ENCODE measurements at regions not wholly inside any gene's neighbourhood (a gene's known extent, or its start where the extent isn't known, plus 50 kb on each side); places are given as distances from the start of the nearest gene placed in this dataset.

DNA sequence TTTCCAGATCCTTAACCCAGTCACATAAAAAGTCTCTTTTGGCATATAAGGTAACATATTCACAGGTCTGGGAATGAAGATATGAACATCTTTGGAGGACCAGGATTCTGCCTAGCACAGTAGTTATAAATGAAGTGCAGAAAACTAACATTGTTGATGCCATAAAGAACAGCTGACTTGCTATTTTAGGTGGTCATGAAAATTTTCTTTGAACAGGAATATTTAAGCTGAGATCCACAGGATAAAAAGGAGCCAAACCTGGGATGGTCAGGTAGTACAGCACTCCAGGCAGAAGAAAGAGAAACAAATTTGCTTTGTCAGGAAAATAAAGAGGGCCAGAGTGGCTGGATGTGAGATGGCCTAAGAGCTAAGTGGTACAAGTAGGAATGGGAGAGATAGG lies 80.0 kb downstream of the CENPW start:
- FAIRE-seq, result no peak
- H3K27me3 ChIP-seq (ENCODE audit: control insufficient read depth, insufficient read depth, low read length), result no peaks in the 10 kb centered on the region

GRCh38 chr6:126422912-126423311 lies 83.0 kb downstream of the CENPW start:
- no peaks in the 10 kb centered on the region for H3K27me3 ChIP-seq (ENCODE audit: control insufficient read depth, insufficient read depth, low read length)
- FAIRE-seq (no peak), DNase-seq (ENCODE audit: low read depth) (no peak)
- no peaks in the 10 kb centered on the region for H3K36me3 ChIP-seq (ENCODE audit: control insufficient read depth, insufficient read depth, low read length)
- TF ChIP-seq, protein P1, sequence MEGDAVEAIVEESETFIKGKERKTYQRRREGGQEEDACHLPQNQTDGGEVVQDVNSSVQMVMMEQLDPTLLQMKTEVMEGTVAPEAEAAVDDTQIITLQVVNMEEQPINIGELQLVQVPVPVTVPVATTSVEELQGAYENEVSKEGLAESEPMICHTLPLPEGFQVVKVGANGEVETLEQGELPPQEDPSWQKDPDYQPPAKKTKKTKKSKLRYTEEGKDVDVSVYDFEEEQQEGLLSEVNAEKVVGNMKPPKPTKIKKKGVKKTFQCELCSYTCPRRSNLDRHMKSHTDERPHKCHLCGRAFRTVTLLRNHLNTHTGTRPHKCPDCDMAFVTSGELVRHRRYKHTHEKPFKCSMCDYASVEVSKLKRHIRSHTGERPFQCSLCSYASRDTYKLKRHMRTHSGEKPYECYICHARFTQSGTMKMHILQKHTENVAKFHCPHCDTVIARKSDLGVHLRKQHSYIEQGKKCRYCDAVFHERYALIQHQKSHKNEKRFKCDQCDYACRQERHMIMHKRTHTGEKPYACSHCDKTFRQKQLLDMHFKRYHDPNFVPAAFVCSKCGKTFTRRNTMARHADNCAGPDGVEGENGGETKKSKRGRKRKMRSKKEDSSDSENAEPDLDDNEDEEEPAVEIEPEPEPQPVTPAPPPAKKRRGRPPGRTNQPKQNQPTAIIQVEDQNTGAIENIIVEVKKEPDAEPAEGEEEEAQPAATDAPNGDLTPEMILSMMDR (IDR thresholded peaks at IDR 0.05; ENCODE audit: insufficient read depth, low read length, severe bottlenecking), result no peak
- no peak overlapping the region for H3K4me3 ChIP-seq (ENCODE audit: low read depth, low read length)

More for the DNA sequence above, 80.0 kb downstream of the CENPW start:
- H3K36me3 ChIP-seq (ENCODE audit: control insufficient read depth, insufficient read depth, low read length), result no peaks in the 10 kb centered on the region
- no peak overlapping the region for H3K4me3 ChIP-seq (ENCODE audit: low read depth, low read length)
- DNase-seq (ENCODE audit: low read depth), result no peak
- TF ChIP-seq, protein P1 (IDR thresholded peaks at IDR 0.05; ENCODE audit: insufficient read depth, low read length, severe bottlenecking), result no peak

GRCh38 chr6:126427713-126428112 lies 87.8 kb downstream of the CENPW start:
- FAIRE-seq (no peak), DNase-seq (ENCODE audit: low read depth) (no peak)
- Histone ChIP-seq H3K4me3 (ENCODE audit: low read depth, low read length) (no peak overlapping the region), H3K27me3 (ENCODE audit: control insufficient read depth, insufficient read depth, low read length) (no peaks in the 10 kb centered on the region), H3K36me3 (ENCODE audit: control insufficient read depth, insufficient read depth, low read length) (no peaks in the 10 kb centered on the region)
- TF ChIP-seq, protein P1 (IDR thresholded peaks at IDR 0.05; ENCODE audit: insufficient read depth, low read length, severe bottlenecking), result no peak

- FAIRE-seq, result no peak
- H3K27me3 ChIP-seq (ENCODE audit: control insufficient read depth, insufficient read depth, low read length), result no peaks in the 10 kb centered on the region
- DNase-seq (ENCODE audit: low read depth), result no peak
- H3K36me3 ChIP-seq (ENCODE audit: control insufficient read depth, insufficient read depth, low read length), result no peaks in the 10 kb centered on the region
- H3K4me3 ChIP-seq (ENCODE audit: low read depth, low read length), result no peak overlapping the region
- TF ChIP-seq, protein P1 (IDR thresholded peaks at IDR 0.05; ENCODE audit: insufficient read depth, low read length, severe bottlenecking), result no peak
Measured at GRCh38 chr6:126429866-126430265, 90.0 kb downstream of the CENPW start.

GRCh38 chr6:126432564-126432963 lies 92.6 kb downstream of the CENPW start:
- DNase-seq (ENCODE audit: low read depth), result no peak
- Histone ChIP-seq H3K27me3 (ENCODE audit: control insufficient read depth, insufficient read depth, low read length) (no peaks in the 10 kb centered on the region), H3K4me3 (ENCODE audit: low read depth, low read length) (no peak overlapping the region), H3K36me3 (ENCODE audit: control insufficient read depth, insufficient read depth, low read length) (no peaks in the 10 kb centered on the region)
- FAIRE-seq, result no peak
- TF ChIP-seq, protein P1 (IDR thresholded peaks at IDR 0.05; ENCODE audit: insufficient read depth, low read length, severe bottlenecking), result no peak

DNA sequence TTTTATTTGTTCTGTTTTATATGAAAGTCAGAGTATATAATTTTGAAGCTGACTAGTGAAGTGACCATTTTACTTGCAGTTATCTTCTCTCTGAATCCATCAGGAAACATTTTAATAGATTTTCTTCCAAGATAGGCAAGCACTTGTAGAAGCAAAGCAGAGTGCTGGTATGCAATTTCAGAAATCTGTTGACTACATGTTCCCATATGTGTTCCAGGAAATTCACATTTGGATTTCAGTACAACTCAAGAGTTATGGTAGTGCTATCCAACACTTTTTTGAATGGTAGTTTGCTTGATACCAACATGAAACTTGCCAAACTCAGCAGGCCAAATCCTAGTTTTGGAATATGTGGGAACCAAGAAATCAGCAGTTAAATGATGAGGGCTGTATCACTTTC lies 94.0 kb downstream of the CENPW start:
- Histone ChIP-seq H3K36me3 (ENCODE audit: control insufficient read depth, insufficient read depth, low read length) (no peaks in the 10 kb centered on the region), H3K27me3 (ENCODE audit: control insufficient read depth, insufficient read depth, low read length) (no peaks in the 10 kb centered on the region), H3K4me3 (ENCODE audit: low read depth, low read length) (no peak overlapping the region)
- no peak for FAIRE-seq
- no peak for DNase-seq (ENCODE audit: low read depth)
- TF ChIP-seq, protein P1 (IDR thresholded peaks at IDR 0.05; ENCODE audit: insufficient read depth, low read length, severe bottlenecking), result no peak

All from bronchial epithelial cell (primary cell).